Subcutaneous abdominal adipose tissue (tissue), 5 donors: ENCODE measurements at regions not wholly inside any gene's neighbourhood (a gene's known extent, or its start where the extent isn't known, plus 50 kb on each side); places are given as distances from the start of the nearest gene placed in this dataset.
A peak's percentile ranks its signal among the peaks of the same experiment; 100 is the strongest.

Experiments
- H3K27ac ChIP-seq: one replicate; pipeline ENCODE4 v1.7.0; 2013; ENCODE audit warnings: low read depth, mild to moderate bottlenecking, inconsistent platforms, low read length, moderate library complexity
- H3K27me3 ChIP-seq, 5 donors: one replicate each; pipeline ENCODE4 v1.7.0; 2013; ENCODE audit warnings: low read length in 5 of 5, inconsistent platforms in 1 of 5; ENCODE audit not compliant: control insufficient read depth in 5 of 5, insufficient read depth in 4 of 5
- H3K36me3 ChIP-seq, 5 donors: one replicate each; pipeline ENCODE4 v1.7.0; 2013; ENCODE audit warnings: low read length in 5 of 5; ENCODE audit not compliant: control insufficient read depth in 5 of 5, insufficient read depth in 5 of 5
- H3K4me1 ChIP-seq, 5 donors: one replicate each; pipeline ENCODE4 v1.7.0; 2013; ENCODE audit warnings: low read length in 5 of 5, mild to moderate bottlenecking in 3 of 5, moderate library complexity in 1 of 5; ENCODE audit not compliant: control insufficient read depth in 5 of 5, insufficient read depth in 5 of 5
- H3K4me3 ChIP-seq, 5 donors: one replicate each; pipeline ENCODE4 v1.7.0; 2013; ENCODE audit warnings: low read length in 5 of 5, low read depth in 1 of 5
- H3K9ac ChIP-seq, 5 donors: one replicate each; pipeline ENCODE4 v1.7.0; 2013; ENCODE audit warnings: low read length in 5 of 5, mild to moderate bottlenecking in 4 of 5, moderate library complexity in 3 of 5
- H3K9me3 ChIP-seq, 5 donors: one replicate each; pipeline ENCODE4 v1.7.0; 2013; ENCODE audit warnings: low read length in 5 of 5; ENCODE audit not compliant: control insufficient read depth in 5 of 5
- donor health status: healthy.
- donor health status: healthy.
- donor health status: healthy.
- donor health status: healthy.
- donor health status: healthy.

GRCh38 chr6:5930968-5931367 lies 75.8 kb downstream of the NRN1 start:
- H3K27ac ChIP-seq: no peak overlapping the region
- H3K9ac ChIP-seq: no peak overlapping the region
- no peaks in the 10 kb centered on the region for H3K27me3 ChIP-seq
- H3K4me3 ChIP-seq: no peak overlapping the region
- no peaks in the 10 kb centered on the region for H3K4me1 ChIP-seq
- no peaks in the 10 kb centered on the region for H3K36me3 ChIP-seq
- peaks cover 0 to 9% (median 4%) of the 10 kb centered on the region in 5 donors for H3K9me3 ChIP-seq

GRCh38 chr6:5930143-5930770 lies 76.5 kb downstream of the NRN1 start:
- Histone ChIP-seq H3K4me1 (no peaks in the 10 kb centered on the region), H3K9ac (no peak overlapping the region), H3K4me3 (no peak overlapping the region), H3K36me3 (no peaks in the 10 kb centered on the region), H3K27me3 (no peaks in the 10 kb centered on the region), H3K9me3 (peaks cover 0 to 9% (median 4%) of the 10 kb centered on the region in 5 donors), H3K27ac (no peak overlapping the region)

GRCh38 chr6:5923840-5924239 lies 82.9 kb downstream of the NRN1 start:
- no peaks in the 10 kb centered on the region for H3K27me3 ChIP-seq
- no peak overlapping the region for H3K4me3 ChIP-seq
- peaks cover 0 to 7% (median 5%) of the 10 kb centered on the region in 5 donors for H3K9me3 ChIP-seq
- no peak overlapping the region for H3K9ac ChIP-seq
- no peak overlapping the region for H3K27ac ChIP-seq
- H3K4me1 ChIP-seq: no peaks in the 10 kb centered on the region
- no peaks in the 10 kb centered on the region for H3K36me3 ChIP-seq

GRCh38 chr6:5922230-5922629 lies 84.5 kb downstream of the NRN1 start:
- Histone ChIP-seq H3K36me3 (no peaks in the 10 kb centered on the region), H3K9ac (no peak overlapping the region), H3K27ac (no peak overlapping the region), H3K4me1 (no peaks in the 10 kb centered on the region), H3K9me3 (peaks cover 0 to 7% (median 5%) of the 10 kb centered on the region in 5 donors), H3K27me3 (no peaks in the 10 kb centered on the region), H3K4me3 (no peak overlapping the region)

- Histone ChIP-seq H3K4me3 (no peak overlapping the region), H3K9ac (no peak overlapping the region), H3K9me3 (no peaks in the 10 kb centered on the region), H3K36me3 (no peaks in the 10 kb centered on the region), H3K27ac (no peak overlapping the region), H3K4me1 (peaks cover 8 to 16% (median 14%) of the 10 kb centered on the region in 5 donors), H3K27me3 (no peaks in the 10 kb centered on the region)
These were observed 97.0 kb downstream of the NRN1 start for GRCh38 chr6:5909721-5910120.

- Histone ChIP-seq H3K9ac (no peak overlapping the region), H3K9me3 (no peaks in the 10 kb centered on the region), H3K4me1 (peaks cover 8 to 17% (median 15%) of the 10 kb centered on the region in 5 donors), H3K27ac (no peak overlapping the region), H3K36me3 (no peaks in the 10 kb centered on the region), H3K4me3 (no peak overlapping the region), H3K27me3 (no peaks in the 10 kb centered on the region)
These were observed 99.9 kb downstream of the NRN1 start for GRCh38 chr6:5906842-5907241.

GRCh38 chr6:5906340-5906670 lies 100.4 kb downstream of the NRN1 start:
- Histone ChIP-seq H3K27me3 (no peaks in the 10 kb centered on the region), H3K4me1 (peaks cover 8 to 17% (median 15%) of the 10 kb centered on the region in 5 donors), H3K4me3 (no peak overlapping the region), H3K36me3 (no peaks in the 10 kb centered on the region), H3K27ac (no peak overlapping the region), H3K9me3 (no peaks in the 10 kb centered on the region), H3K9ac (no peak overlapping the region)

- no peak overlapping the region for H3K27ac ChIP-seq
These were observed 101.0 kb downstream of the NRN1 start for GRCh38 chr6:5905431-5906339.

GRCh38 chr6:5904532-5904931 lies 102.2 kb downstream of the NRN1 start:
- Histone ChIP-seq H3K27ac (no peak overlapping the region), H3K9me3 (no peaks in the 10 kb centered on the region), H3K4me1 (peaks cover 8 to 17% (median 15%) of the 10 kb centered on the region in 5 donors), H3K36me3 (no peaks in the 10 kb centered on the region), H3K4me3 (no peak overlapping the region), H3K9ac (no peak overlapping the region), H3K27me3 (no peaks in the 10 kb centered on the region)

More at GRCh38 chr6:5905431-5906339, 101.0 kb downstream of the NRN1 start:
- H3K4me1 ChIP-seq: peaks cover 8 to 17% (median 15%) of the 10 kb centered on the region in 5 donors
- peak overlapping the region in 1 of 5 donors; percentile 13 for H3K4me3 ChIP-seq
- no peaks in the 10 kb centered on the region for H3K9me3 ChIP-seq
- no peak overlapping the region for H3K9ac ChIP-seq
- no peaks in the 10 kb centered on the region for H3K36me3 ChIP-seq
- no peaks in the 10 kb centered on the region for H3K27me3 ChIP-seq
